Caco-2 (cell line): ENCODE measurements at regions not wholly inside any gene's neighbourhood (a gene's known extent, or its start where the extent isn't known, plus 50 kb on each side); places are given as distances from the start of the nearest gene placed in this dataset.
A peak's percentile ranks its signal among the peaks of the same experiment; 100 is the strongest.

Source experiments
- BruUV-seq: library from RNA; stranded (reverse); fragments of 400-500 nt; replicated peaks from 2 replicates; lab custom pipeline; 2021; lab: Mats Ljungman, UMichigan
- CTCF ChIA-PET: fragments of 300-600 bp; sonication (Branson Sonifier 250); formaldehyde crosslinking; loops from one replicate; lab custom pipeline; 2022; ENCODE audit warnings: antibody characterized with exemption; lab: Charles Lee
- POLR2A ChIA-PET: fragments of 300-600 bp; sonication (Branson Sonifier 250); formaldehyde crosslinking; loops from one replicate; lab custom pipeline; 2022; ENCODE audit warnings: antibody characterized with exemption; lab: Charles Lee
- DNase-seq, 2 experiments: peaks; one replicate each; pipeline versions ENCODE4 v3.0.0 to v3.0.0-alpha.2; 2020 to 2022
- H3K27me3 ChIP-seq: replicated peaks from 2 replicates; pipeline ENCODE4 v1.6.0; 2011; ENCODE audit warnings: low read length; ENCODE audit not compliant: control insufficient read depth, insufficient read depth
- H3K36me3 ChIP-seq: 2 replicates; pipeline ENCODE4 v1.5.1; 2011; ENCODE audit warnings: low read length; ENCODE audit not compliant: control insufficient read depth, insufficient read depth
- H3K4me1 ChIP-seq: fragments of 250-450 bp; sonication (Bioruptor Pico); 2 replicates; pipeline ENCODE4 v1.5.1; 2020; ENCODE audit warnings: mild to moderate bottlenecking
- H3K4me3 ChIP-seq: 2 replicates; pipeline ENCODE4 v1.5.1; 2011; ENCODE audit warnings: low read depth, mild to moderate bottlenecking, control low read depth, low read length
- H3K9me3 ChIP-seq: fragments of 250-450 bp; sonication (Bioruptor Pico); 2 replicates; pipeline ENCODE4 v1.5.1; 2020; ENCODE audit warnings: mild to moderate bottlenecking, moderate library complexity
- H3K27ac Mint-ChIP-seq: one replicate; pipeline ENCODE4 v1.8.0; 2022; ENCODE audit warnings: mixed read lengths; ENCODE audit not compliant: unreplicated experiment
- H3K27me3 Mint-ChIP-seq: one replicate; pipeline ENCODE4 v1.8.0; 2022; ENCODE audit warnings: mixed read lengths; ENCODE audit not compliant: insufficient read depth, unreplicated experiment
- H3K36me3 Mint-ChIP-seq: one replicate; pipeline ENCODE4 v1.8.0; 2022; ENCODE audit warnings: mild to moderate bottlenecking, mixed read lengths; ENCODE audit not compliant: insufficient read depth, unreplicated experiment
- H3K4me1 Mint-ChIP-seq: one replicate; pipeline ENCODE4 v1.8.0; 2022; ENCODE audit warnings: low read depth, mixed read lengths; ENCODE audit not compliant: unreplicated experiment
- H3K4me3 Mint-ChIP-seq: one replicate; pipeline ENCODE4 v1.8.0; 2022; ENCODE audit warnings: mild to moderate bottlenecking, moderate library complexity, mixed read lengths; ENCODE audit not compliant: unreplicated experiment
- H3K9me3 Mint-ChIP-seq: one replicate; pipeline ENCODE4 v1.8.0; 2022; ENCODE audit warnings: mixed read lengths; ENCODE audit not compliant: unreplicated experiment
- CTCF ChIP-seq, 2 experiments: fragments of 200-600 bp in 1 of 2; IDR thresholded peaks; 1 replicate in 1 of 2; 2 replicates in 1 of 2; pipeline versions ENCODE4 v1.5.1 to v1.8.0; 2011 to 2022; ENCODE audit warnings: antibody characterized with exemption in 1 of 2, control low read depth in 1 of 2, inconsistent platforms in 1 of 2, low read depth in 1 of 2, low read length in 1 of 2, mild to moderate bottlenecking in 1 of 2, moderate library complexity in 1 of 2; ENCODE audit not compliant: insufficient read depth in 1 of 2, severe bottlenecking in 1 of 2, unreplicated experiment in 1 of 2
- intact Hi-C: fragments of 100-400 bp; cut with micrococcal nuclease; formaldehyde crosslinking; loops from one replicate; pipeline ENCODE4 v1.10.0; 2022; ENCODE audit not compliant: unreplicated experiment

GRCh38 chr6:44024574-44025219, 102.6 kb downstream of the MRPL14 start:
- TF ChIP-seq CTCF (IDR thresholded peaks at IDR 0.05; ENCODE audit: insufficient read depth in 1 of 2, low read depth in 1 of 2, low read length in 1 of 2, severe bottlenecking in 1 of 2, unreplicated experiment in 1 of 2), result no peak
- no peak overlapping the region for H3K27ac Mint-ChIP-seq
- no TSS peak for BruUV-seq
- no peaks in the 10 kb centered on the region for H3K36me3 ChIP-seq
- CTCF ChIA-PET, result no interaction called here
- H3K36me3 Mint-ChIP-seq, result no peaks in the 10 kb centered on the region
- DNase-seq, result peak in 1 of 2 experiments; percentile 18
- H3K9me3 Mint-ChIP-seq, result no peaks in the 10 kb centered on the region
- intact Hi-C loops, result no loop called here
- no peaks in the 10 kb centered on the region for H3K27me3 ChIP-seq
- no peak overlapping the region for H3K4me3 Mint-ChIP-seq
- no peaks in the 10 kb centered on the region for H3K4me1 Mint-ChIP-seq
- no peaks in the 10 kb centered on the region for H3K27me3 Mint-ChIP-seq
- H3K4me1 ChIP-seq, result no peaks in the 10 kb centered on the region
- no peak overlapping the region for H3K4me3 ChIP-seq
- H3K9me3 ChIP-seq, result no peaks in the 10 kb centered on the region
- POLR2A ChIA-PET, result no interaction called here

GRCh38 chr6:44023586-44024454, 103.4 kb downstream of the MRPL14 start:
- no peaks in the 10 kb centered on the region for H3K9me3 ChIP-seq
- Mint-ChIP-seq H3K4me1 (no peaks in the 10 kb centered on the region), H3K27ac (no peak overlapping the region), H3K9me3 (no peaks in the 10 kb centered on the region), H3K27me3 (no peaks in the 10 kb centered on the region), H3K36me3 (no peaks in the 10 kb centered on the region), H3K4me3 (no peak overlapping the region)
- no peaks in the 10 kb centered on the region for H3K36me3 ChIP-seq
- no TSS peak for BruUV-seq
- H3K27me3 ChIP-seq, result no peaks in the 10 kb centered on the region
- no peak for DNase-seq
- H3K4me3 ChIP-seq, result no peak overlapping the region
- POLR2A ChIA-PET, result no interaction called here
- H3K4me1 ChIP-seq, result no peaks in the 10 kb centered on the region
- TF ChIP-seq CTCF (IDR thresholded peaks at IDR 0.05; ENCODE audit: insufficient read depth in 1 of 2, low read depth in 1 of 2, low read length in 1 of 2, severe bottlenecking in 1 of 2, unreplicated experiment in 1 of 2), result no peak
- intact Hi-C loops, result no loop called here
- CTCF ChIA-PET, result no interaction called here

GRCh38 chr6:44022671-44023352, 104.4 kb downstream of the MRPL14 start:
- no peak for DNase-seq
- Histone ChIP-seq H3K27me3 (no peaks in the 10 kb centered on the region), H3K4me3 (no peak overlapping the region), H3K4me1 (no peaks in the 10 kb centered on the region), H3K36me3 (no peaks in the 10 kb centered on the region), H3K9me3 (no peaks in the 10 kb centered on the region)
- TF ChIP-seq CTCF (IDR thresholded peaks at IDR 0.05; ENCODE audit: insufficient read depth in 1 of 2, low read depth in 1 of 2, low read length in 1 of 2, severe bottlenecking in 1 of 2, unreplicated experiment in 1 of 2), result no peak
- intact Hi-C loops, result no loop called here
- ChIA-PET CTCF (no interaction called here), POLR2A (no interaction called here)
- Mint-ChIP-seq H3K4me3 (no peak overlapping the region), H3K36me3 (no peaks in the 10 kb centered on the region), H3K27me3 (no peaks in the 10 kb centered on the region), H3K27ac (no peak overlapping the region), H3K9me3 (no peaks in the 10 kb centered on the region), H3K4me1 (no peaks in the 10 kb centered on the region)
- no TSS peak for BruUV-seq
